ENCODE measurements at regions not wholly inside any gene's neighbourhood (a gene's known extent, or its start where the extent isn't known, plus 50 kb on each side); places are given as distances from the start of the nearest gene placed in this dataset.

DNA sequence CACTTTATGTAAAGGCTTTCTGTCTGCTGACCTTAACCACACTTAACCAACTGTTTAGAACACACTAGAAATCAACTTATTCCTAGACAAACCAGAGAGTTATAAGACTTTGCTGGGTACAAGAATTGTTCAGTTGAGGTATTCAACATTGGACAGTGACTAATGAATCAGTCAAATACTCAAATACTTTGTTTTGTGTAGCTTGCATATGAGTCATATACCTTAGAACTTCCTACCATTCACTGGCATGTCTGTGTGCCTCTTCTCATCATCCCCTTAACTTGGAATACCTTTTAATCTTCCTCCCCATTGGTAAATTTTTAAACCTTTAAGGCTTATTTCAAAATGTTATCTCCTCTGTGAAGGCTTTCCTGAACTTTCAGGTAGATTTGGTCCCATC, 708.8 kb upstream of the GRIA3 start:
- intact Hi-C loops (cut with micrococcal nuclease): no loop called here
- no peaks in the 10 kb centered on the region for H3K27me3 Mint-ChIP-seq
- POLR2A ChIA-PET: no interaction called here
- no peaks in the 10 kb centered on the region for H3K4me1 Mint-ChIP-seq
- TF ChIP-seq, protein P1, sequence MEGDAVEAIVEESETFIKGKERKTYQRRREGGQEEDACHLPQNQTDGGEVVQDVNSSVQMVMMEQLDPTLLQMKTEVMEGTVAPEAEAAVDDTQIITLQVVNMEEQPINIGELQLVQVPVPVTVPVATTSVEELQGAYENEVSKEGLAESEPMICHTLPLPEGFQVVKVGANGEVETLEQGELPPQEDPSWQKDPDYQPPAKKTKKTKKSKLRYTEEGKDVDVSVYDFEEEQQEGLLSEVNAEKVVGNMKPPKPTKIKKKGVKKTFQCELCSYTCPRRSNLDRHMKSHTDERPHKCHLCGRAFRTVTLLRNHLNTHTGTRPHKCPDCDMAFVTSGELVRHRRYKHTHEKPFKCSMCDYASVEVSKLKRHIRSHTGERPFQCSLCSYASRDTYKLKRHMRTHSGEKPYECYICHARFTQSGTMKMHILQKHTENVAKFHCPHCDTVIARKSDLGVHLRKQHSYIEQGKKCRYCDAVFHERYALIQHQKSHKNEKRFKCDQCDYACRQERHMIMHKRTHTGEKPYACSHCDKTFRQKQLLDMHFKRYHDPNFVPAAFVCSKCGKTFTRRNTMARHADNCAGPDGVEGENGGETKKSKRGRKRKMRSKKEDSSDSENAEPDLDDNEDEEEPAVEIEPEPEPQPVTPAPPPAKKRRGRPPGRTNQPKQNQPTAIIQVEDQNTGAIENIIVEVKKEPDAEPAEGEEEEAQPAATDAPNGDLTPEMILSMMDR (IDR thresholded peaks at IDR 0.05): no peak
- TF ChIP-seq EZH2 (IDR thresholded peaks at IDR 0.05; ENCODE audit: borderline replicate concordance, insufficient read depth, low read depth, low read length, poor library complexity, severe bottlenecking): no peak
- no peaks in the 10 kb centered on the region for H4K20me1 ChIP-seq (ENCODE audit: control insufficient read depth, insufficient read depth, low read length, poor library complexity, severe bottlenecking)
- H3K9me3 ChIP-seq (ENCODE audit: control extremely low read depth in 1 of 3, control insufficient read depth in 2 of 3, insufficient read depth in 1 of 3, low read length in 2 of 3): no peaks in the 10 kb centered on the region
- H3K4me1 ChIP-seq (ENCODE audit: control insufficient read depth in 2 of 2, insufficient read depth in 2 of 2, low read length in 2 of 2): no peaks in the 10 kb centered on the region
- no peak overlapping the region for H3K27ac ChIP-seq (ENCODE audit: low read length in 2 of 2)
- H3K79me2 ChIP-seq (ENCODE audit: control insufficient read depth, insufficient read depth, low read length): no peaks in the 10 kb centered on the region
- ATAC-seq (ENCODE audit: low read depth) (no peak), DNase-seq (no peak)
- H3K36me3 ChIP-seq (replicated peaks in 1 of 2; ENCODE audit: control extremely low read depth in 1 of 2, control insufficient read depth in 1 of 2, extremely low read depth in 1 of 2, insufficient read depth in 2 of 2, low read length in 1 of 2): no peaks in the 10 kb centered on the region
- H3K9me3 Mint-ChIP-seq (ENCODE audit: insufficient read depth): no peaks in the 10 kb centered on the region
- H3K27ac Mint-ChIP-seq: no peak overlapping the region
- no peaks in the 10 kb centered on the region for H3K27me3 ChIP-seq (replicated peaks in 1 of 4; ENCODE audit: control extremely low read depth in 1 of 4, control insufficient read depth in 3 of 4, insufficient read depth in 4 of 4, low read length in 3 of 4)
- H3K4me2 ChIP-seq (replicated peaks; ENCODE audit: low read depth, low read length, poor library complexity, severe bottlenecking): no peak overlapping the region
- H3K4me3 ChIP-seq (ENCODE audit: control extremely low read depth in 1 of 5, extremely low read depth in 1 of 5, insufficient read depth in 1 of 5, low read depth in 2 of 5, low read length in 4 of 5): no peak overlapping the region
- no peak overlapping the region for H3K4me3 Mint-ChIP-seq
- CTCF ChIA-PET: no interaction called here
- H3K9ac ChIP-seq (ENCODE audit: low read length): no peak overlapping the region
- H2AFZ ChIP-seq (ENCODE audit: insufficient read depth, low read depth, low read length, poor library complexity, severe bottlenecking): no peak overlapping the region

DNA sequence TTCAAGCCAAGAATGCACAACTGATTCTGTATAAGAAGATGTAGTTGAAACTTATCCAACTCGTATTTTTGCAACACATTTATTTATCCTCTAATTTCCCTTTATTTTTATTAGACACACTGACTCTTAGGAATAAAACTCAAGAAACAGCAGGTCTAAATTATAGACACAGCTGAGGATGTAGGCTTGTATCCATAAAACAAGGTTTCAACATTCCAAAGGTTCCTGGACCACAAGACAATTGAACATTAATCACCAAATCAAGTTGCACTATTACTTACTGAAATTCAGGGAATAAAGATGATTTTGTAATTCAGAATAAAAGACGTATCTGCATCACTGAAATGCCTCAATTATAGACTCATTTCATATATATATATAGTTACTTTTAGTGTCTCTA, 683.5 kb upstream of the GRIA3 start:
- Mint-ChIP-seq H3K4me1 (no peaks in the 10 kb centered on the region), H3K4me3 (no peak overlapping the region), H3K27me3 (no peaks in the 10 kb centered on the region), H3K27ac (no peak overlapping the region), H3K9me3 (ENCODE audit: insufficient read depth) (no peaks in the 10 kb centered on the region)
- Histone ChIP-seq H2AFZ (ENCODE audit: insufficient read depth, low read depth, low read length, poor library complexity, severe bottlenecking) (no peak overlapping the region), H3K36me3 (replicated peaks in 1 of 2; ENCODE audit: control extremely low read depth in 1 of 2, control insufficient read depth in 1 of 2, extremely low read depth in 1 of 2, insufficient read depth in 2 of 2, low read length in 1 of 2) (no peaks in the 10 kb centered on the region), H3K27ac (ENCODE audit: low read length in 2 of 2) (no peak overlapping the region), H3K79me2 (ENCODE audit: control insufficient read depth, insufficient read depth, low read length) (no peaks in the 10 kb centered on the region), H3K9me3 (ENCODE audit: control extremely low read depth in 1 of 3, control insufficient read depth in 2 of 3, insufficient read depth in 1 of 3, low read length in 2 of 3) (no peaks in the 10 kb centered on the region), H3K27me3 (replicated peaks in 1 of 4; ENCODE audit: control extremely low read depth in 1 of 4, control insufficient read depth in 3 of 4, insufficient read depth in 4 of 4, low read length in 3 of 4) (no peaks in the 10 kb centered on the region), H4K20me1 (ENCODE audit: control insufficient read depth, insufficient read depth, low read length, poor library complexity, severe bottlenecking) (no peaks in the 10 kb centered on the region), H3K4me1 (ENCODE audit: control insufficient read depth in 2 of 2, insufficient read depth in 2 of 2, low read length in 2 of 2) (no peaks in the 10 kb centered on the region), H3K4me3 (ENCODE audit: control extremely low read depth in 1 of 5, extremely low read depth in 1 of 5, insufficient read depth in 1 of 5, low read depth in 2 of 5, low read length in 4 of 5) (no peak overlapping the region), H3K4me2 (replicated peaks; ENCODE audit: low read depth, low read length, poor library complexity, severe bottlenecking) (no peak overlapping the region), H3K9ac (ENCODE audit: low read length) (no peak overlapping the region)
- ChIA-PET POLR2A (no interaction called here), CTCF (no interaction called here)
- ATAC-seq (ENCODE audit: low read depth) (no peak), DNase-seq (no peak)
- no CpG with 5 or more reads among the region's 2 CpGs for WGBS (ENCODE audit: insufficient coverage)
- no peak for TF ChIP-seq EZH2 (IDR thresholded peaks at IDR 0.05; ENCODE audit: borderline replicate concordance, insufficient read depth, low read depth, low read length, poor library complexity, severe bottlenecking)
- TF ChIP-seq, protein P1 (IDR thresholded peaks at IDR 0.05): no peak
- intact Hi-C loops (cut with micrococcal nuclease): no loop called here

All from B cell (primary cell).